ENCODE measurements at regions not wholly inside any gene's neighbourhood (a gene's known extent, or its start where the extent isn't known, plus 50 kb on each side); places are given as distances from the start of the nearest gene placed in this dataset.

- TF ChIP-seq CTCF (IDR thresholded peaks at IDR 0.05; ENCODE audit: insufficient read depth, low read length) (no peak), POLR2AphosphoS5 (IDR thresholded peaks at IDR 0.05; ENCODE audit: low read depth) (no peak), REST (IDR thresholded peaks at IDR 0.05; ENCODE audit: insufficient replicate concordance, low read depth) (no peak), GABPA (IDR thresholded peaks at IDR 0.05; ENCODE audit: low read depth) (no peak)
Measured at GRCh38 chr12:68467514-68467913, 135.4 kb upstream of the MDM1 start.
